ENCODE measurements at regions not wholly inside any gene's neighbourhood (a gene's known extent, or its start where the extent isn't known, plus 50 kb on each side); places are given as distances from the start of the nearest gene placed in this dataset.

DNA sequence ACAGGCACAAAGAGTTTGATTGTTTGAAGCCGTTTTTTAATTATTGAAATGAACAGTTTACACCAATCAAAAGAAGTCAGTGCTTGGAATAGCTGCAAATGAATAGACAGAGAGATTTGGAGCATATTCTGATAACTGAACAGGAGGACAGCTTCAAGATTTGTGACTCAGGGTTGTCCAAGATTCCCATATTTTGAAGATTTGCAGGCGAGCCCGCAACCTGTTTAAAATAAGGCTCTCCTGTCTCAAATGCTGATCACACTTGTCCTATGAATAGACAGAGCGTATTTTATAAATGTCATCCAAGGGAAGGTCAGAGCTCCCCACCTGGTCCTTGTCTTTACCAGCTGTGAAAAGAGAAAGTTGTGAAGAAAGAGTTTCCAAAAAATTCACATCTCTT lies 198.7 kb downstream of the RNF144A start:
- no peak for TF ChIP-seq CTCF (tag by site-specific recombination; IDR thresholded peaks at IDR 0.05)
- no peak for TF ChIP-seq ZBTB8A (tag by site-specific recombination; IDR thresholded peaks at IDR 0.05)
- no peak for TF ChIP-seq ZNF274 (IDR thresholded peaks at IDR 0.05; ENCODE audit: low read length)
- no peak for TF ChIP-seq ZNF274 (tag by site-specific recombination; IDR thresholded peaks at IDR 0.05; ENCODE audit: borderline replicate concordance)
- no peak for TF ChIP-seq ZNF16 (tag by site-specific recombination; IDR thresholded peaks at IDR 0.05; ENCODE audit: low read depth)
- no peak for TF ChIP-seq ZNF704 (tag by site-specific recombination; IDR thresholded peaks at IDR 0.05)
- TF ChIP-seq PRDM10 (tag by site-specific recombination; IDR thresholded peaks at IDR 0.05) = no peak
- TF ChIP-seq ZBTB1 (tag by site-specific recombination; IDR thresholded peaks at IDR 0.05) = no peak
- TF ChIP-seq ZNF777 (tag by site-specific recombination; IDR thresholded peaks at IDR 0.05; ENCODE audit: borderline replicate concordance) = no peak
